AG09319 (cell line): ENCODE measurements at regions not wholly inside any gene's neighbourhood (a gene's known extent, or its start where the extent isn't known, plus 50 kb on each side); places are given as distances from the start of the nearest gene placed in this dataset.

Experiments used
- DNase-seq: peaks from one replicate; pipeline ENCODE4 v3.0.0-alpha.2; 2010; ENCODE audit warnings: low read depth; ENCODE audit errors: extremely low read depth
- TF ChIP-seq, protein P1 (sequence below): IDR thresholded peaks from 2 replicates; pipeline ENCODE4 v1.5.1; 2011; ENCODE audit warnings: low read depth, mild to moderate bottlenecking, inconsistent platforms, low read length, moderate library complexity

DNA sequence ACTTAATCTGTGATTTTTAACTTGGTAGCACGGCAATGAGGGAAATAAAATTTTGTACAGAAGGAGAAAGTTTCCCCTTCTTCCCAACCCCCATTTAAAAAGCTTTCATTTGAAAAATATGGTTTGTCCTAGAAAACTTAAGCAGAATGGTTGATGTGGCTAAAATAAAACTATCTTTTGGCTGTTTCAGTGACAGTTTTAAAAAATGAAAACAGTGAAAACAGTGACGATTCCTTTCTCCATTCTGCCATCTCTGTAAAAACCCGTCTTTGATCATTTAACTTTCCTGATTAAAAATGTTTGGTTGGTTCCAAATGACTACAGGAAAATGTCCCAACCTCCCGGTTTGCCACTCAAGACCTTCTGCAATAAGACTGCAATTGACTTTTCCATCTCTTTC is 160.7 kb downstream of the EBLN2 start:
- TF ChIP-seq, protein P1, sequence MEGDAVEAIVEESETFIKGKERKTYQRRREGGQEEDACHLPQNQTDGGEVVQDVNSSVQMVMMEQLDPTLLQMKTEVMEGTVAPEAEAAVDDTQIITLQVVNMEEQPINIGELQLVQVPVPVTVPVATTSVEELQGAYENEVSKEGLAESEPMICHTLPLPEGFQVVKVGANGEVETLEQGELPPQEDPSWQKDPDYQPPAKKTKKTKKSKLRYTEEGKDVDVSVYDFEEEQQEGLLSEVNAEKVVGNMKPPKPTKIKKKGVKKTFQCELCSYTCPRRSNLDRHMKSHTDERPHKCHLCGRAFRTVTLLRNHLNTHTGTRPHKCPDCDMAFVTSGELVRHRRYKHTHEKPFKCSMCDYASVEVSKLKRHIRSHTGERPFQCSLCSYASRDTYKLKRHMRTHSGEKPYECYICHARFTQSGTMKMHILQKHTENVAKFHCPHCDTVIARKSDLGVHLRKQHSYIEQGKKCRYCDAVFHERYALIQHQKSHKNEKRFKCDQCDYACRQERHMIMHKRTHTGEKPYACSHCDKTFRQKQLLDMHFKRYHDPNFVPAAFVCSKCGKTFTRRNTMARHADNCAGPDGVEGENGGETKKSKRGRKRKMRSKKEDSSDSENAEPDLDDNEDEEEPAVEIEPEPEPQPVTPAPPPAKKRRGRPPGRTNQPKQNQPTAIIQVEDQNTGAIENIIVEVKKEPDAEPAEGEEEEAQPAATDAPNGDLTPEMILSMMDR: no peak
- DNase-seq: no peak

DNA sequence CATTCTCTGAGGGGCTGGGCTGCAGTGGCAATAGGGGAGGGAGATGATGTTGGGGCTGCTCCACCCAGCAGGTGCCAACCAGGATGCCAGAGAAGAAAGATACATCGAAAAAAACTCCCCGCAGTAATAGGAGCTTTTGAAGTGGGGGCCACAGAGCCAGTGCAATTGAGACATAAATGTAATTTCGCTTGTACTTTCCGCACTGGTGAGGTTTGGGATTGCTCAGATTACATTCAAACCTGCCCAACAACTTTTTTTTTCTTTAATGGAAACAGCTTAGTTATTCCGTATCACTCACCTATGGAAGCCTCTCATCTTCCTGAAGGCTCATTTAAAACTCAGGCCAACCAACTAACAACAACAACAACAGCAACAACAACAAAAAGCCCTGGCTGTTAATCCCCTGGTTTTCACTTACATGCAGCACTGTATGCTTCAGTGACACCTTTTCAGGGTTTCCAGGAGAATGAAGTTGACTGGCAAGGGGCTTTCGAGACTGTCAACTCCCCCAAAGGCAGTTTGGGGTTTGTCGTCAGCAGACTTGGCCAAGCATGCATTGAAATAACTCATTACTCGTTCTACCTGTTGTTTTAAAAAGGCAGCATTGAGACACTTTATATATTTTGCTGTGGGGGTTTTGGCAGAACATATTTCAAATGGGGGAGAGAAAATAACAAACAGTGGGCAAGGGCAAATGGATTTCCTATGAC is 163.8 kb downstream of the EBLN2 start:
- DNase-seq: no peak
- TF ChIP-seq, protein P1: no peak

DNA sequence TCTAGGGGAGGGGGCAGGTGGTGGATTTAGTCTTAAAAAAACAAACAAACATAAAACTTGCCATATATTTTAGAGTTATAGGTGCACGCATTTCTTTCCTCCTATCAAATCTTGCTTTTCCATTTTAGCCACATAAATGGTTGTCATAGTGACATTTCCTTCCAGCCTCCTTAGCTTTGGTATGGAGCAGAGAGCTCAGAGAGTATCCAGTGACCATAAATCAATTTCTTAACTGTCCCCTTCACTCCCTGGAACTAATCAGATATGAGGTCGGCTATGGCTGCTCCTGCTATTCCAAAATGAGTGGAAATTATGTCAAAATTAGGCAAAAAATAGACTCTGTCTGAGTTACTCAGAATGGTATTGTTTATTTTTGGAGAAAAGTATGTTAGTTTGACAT is 164.5 kb downstream of the EBLN2 start:
- TF ChIP-seq, protein P1: no peak
- DNase-seq: no peak

DNA sequence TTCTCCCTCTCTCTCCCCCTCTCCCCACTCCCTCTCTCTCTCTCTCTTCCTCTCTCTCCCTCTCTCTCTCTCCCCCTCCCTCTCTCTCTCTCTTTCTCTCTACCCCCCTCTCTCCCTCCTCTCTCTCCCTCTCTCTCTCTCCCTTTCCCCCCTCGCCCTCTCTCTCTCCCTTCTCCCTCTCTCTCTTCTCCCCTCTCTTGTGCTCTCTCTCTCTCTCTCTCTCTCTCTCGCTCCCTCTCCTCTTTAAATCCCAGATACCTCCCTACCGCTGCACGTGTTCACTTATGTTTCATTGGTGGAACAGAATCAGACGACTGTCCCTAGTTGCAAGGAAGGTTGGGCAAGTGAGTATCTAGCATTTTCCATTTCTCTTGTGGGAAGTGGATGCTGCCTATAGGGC is 166.5 kb downstream of the EBLN2 start:
- DNase-seq: no peak
- TF ChIP-seq, protein P1: no peak

DNA sequence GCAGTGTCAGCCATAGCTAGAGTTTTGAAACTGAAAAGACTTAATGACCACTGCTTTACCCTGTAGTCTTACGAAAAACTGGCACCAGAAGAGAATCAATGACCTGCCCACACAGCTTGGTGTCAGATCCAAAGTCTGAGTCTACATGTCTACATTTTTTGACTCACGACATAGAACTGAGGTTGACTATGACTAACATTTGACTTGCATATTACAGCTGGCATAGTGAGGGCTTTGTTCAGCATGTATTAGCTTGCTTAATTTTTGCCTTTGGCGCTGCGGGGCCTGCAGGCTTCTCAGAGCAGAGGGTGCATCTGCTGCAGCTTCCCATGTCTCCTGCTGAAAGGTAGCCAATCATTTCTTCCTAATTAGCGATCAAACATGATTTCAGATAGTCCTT is 167.0 kb downstream of the EBLN2 start:
- DNase-seq: no peak

DNA sequence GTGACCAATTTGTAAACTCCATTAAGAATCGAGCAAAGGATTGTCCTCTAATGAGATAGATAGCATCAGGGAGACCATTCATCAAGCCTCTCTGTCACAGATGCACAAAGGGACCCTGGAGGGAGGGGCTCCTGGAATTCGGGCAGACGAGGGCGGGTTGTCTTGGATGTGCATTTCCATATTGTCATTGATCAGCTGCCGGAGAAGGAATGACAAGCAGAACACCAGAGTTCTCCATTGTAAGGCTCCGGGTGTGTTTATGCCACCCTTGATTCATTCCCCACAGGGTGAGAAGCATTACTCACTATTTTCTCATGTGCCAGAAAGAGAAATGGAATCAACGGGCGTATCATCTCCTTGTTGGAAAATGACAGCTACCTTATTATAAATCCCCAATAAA is 167.5 kb downstream of the EBLN2 start:
- no peak for DNase-seq

More for the DNA sequence above, 167.0 kb downstream of the EBLN2 start:
- TF ChIP-seq, protein P1: no peak

DNA sequence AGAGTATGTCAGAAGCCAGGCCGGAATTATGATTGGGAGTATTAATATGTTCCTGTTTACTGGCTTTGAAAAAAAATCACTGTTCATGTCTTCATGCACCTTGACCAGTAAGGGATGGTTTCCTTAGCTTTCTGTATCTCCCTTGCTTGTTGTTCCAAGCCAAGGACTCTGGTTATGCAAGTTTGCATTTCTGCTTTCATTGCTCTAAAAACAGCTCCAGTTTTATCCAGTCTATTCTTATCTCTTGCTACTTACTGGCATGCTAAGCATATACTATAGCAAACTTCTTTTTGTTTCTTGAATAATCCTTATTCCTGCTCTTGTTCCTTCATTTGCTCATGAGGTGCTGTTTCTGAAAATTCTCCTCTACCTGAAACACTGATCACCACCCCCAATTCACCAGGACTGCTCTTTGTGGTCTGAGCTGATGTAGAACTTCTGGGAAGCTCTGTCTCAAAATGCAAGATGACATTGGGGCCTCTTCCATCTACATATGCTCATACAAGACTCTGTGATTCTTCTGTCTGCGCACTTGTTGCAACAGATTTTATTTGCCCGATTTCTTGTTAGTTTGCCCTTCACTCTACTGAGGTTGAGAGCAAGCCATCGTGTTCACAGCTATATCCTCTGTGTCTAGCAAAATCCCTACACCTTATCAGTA is 173.0 kb downstream of the EBLN2 start:
- TF ChIP-seq, protein P1: no peak
- DNase-seq: no peak

More for the DNA sequence above, 167.5 kb downstream of the EBLN2 start:
- TF ChIP-seq, protein P1: no peak
